GM12873 (cell line): ENCODE measurements at regions not wholly inside any gene's neighbourhood (a gene's known extent, or its start where the extent isn't known, plus 50 kb on each side); places are given as distances from the start of the nearest gene placed in this dataset.

ENCODE experiments used
- TF ChIP-seq, protein P1 (sequence below): IDR thresholded peaks from 2 replicates; pipeline ENCODE4 v1.5.1; 2012; ENCODE audit warnings: low read depth, mild to moderate bottlenecking, moderate library complexity, low read length, control low read depth; ENCODE audit not compliant: insufficient read depth; ENCODE audit errors: missing control alignments

DNA sequence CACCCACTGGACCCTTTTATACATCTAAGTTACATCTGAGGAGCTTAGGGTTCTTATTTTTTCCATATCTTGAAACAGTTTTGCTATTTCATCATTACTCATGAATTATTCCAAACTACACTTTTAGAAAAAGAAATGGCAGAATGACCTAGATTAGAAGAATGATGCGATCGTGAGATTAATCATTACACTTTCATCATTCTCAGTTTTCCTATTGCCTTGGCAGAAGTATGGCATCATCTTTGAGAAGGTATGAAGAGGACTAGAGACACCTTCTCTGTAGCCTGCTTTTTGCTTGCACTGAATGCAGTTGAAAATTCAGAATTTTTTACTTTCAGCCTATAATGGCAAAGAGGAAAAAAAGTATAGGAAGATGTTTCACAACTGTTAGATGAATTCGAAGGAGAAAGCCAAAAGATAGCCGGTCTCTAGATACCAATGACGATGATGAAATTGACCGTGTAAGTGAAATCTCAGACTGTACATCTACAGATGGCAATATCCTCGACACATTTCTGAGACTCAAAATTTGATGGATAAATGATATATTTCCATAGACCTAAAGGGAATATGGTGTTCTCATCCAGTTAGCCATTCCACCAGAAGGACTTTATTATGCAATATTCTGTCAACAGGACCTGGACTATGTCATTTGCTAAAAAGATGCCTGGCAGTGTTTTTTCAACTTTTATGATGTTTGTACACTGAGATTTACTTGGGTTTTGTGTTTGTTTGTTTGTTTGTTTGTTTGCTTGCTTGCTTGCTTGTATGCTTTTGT lies 191.8 kb downstream of the TOMM20 start:
- TF ChIP-seq, protein P1, sequence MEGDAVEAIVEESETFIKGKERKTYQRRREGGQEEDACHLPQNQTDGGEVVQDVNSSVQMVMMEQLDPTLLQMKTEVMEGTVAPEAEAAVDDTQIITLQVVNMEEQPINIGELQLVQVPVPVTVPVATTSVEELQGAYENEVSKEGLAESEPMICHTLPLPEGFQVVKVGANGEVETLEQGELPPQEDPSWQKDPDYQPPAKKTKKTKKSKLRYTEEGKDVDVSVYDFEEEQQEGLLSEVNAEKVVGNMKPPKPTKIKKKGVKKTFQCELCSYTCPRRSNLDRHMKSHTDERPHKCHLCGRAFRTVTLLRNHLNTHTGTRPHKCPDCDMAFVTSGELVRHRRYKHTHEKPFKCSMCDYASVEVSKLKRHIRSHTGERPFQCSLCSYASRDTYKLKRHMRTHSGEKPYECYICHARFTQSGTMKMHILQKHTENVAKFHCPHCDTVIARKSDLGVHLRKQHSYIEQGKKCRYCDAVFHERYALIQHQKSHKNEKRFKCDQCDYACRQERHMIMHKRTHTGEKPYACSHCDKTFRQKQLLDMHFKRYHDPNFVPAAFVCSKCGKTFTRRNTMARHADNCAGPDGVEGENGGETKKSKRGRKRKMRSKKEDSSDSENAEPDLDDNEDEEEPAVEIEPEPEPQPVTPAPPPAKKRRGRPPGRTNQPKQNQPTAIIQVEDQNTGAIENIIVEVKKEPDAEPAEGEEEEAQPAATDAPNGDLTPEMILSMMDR, result no peak

DNA sequence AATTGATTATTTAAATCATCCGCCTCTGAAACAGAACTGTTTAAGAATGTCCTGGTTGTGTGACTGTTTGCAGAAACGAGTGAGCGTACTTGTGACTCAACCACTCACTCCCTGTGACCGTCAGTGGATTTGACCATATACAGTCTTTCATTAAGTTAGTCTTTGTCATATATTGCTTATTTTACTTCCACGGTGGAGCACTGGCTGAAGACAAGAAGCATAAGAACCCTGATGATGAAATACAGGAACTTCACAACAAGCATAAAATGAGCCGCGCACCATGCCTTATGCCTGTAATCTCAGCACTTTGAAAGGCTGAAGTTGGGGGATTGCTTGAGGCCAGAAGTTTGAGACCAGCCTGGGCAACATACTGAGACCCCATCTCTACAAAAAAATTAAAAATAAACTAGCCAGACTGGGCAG lies 194.0 kb downstream of the TOMM20 start:
- TF ChIP-seq, protein P1, result no peak

DNA sequence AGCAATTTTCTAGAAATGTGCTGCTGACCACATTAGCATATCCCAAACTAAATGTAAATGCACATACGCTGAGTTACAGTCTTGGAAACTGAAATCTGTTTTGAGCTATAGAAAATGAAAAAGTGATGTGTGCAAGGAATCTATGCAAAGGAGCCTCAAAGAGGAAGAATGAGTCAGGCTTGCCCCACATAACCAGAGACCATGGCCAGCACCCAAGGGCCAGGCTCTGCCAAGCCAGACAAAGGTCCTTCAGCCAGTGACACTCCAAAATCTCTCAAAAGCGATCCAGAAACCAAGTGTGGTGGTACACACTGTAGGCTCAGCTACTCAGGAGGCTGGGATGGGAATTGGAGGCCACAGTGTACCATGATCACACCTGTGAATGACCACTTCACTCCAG lies 195.2 kb downstream of the TOMM20 start:
- TF ChIP-seq, protein P1, result no peak

DNA sequence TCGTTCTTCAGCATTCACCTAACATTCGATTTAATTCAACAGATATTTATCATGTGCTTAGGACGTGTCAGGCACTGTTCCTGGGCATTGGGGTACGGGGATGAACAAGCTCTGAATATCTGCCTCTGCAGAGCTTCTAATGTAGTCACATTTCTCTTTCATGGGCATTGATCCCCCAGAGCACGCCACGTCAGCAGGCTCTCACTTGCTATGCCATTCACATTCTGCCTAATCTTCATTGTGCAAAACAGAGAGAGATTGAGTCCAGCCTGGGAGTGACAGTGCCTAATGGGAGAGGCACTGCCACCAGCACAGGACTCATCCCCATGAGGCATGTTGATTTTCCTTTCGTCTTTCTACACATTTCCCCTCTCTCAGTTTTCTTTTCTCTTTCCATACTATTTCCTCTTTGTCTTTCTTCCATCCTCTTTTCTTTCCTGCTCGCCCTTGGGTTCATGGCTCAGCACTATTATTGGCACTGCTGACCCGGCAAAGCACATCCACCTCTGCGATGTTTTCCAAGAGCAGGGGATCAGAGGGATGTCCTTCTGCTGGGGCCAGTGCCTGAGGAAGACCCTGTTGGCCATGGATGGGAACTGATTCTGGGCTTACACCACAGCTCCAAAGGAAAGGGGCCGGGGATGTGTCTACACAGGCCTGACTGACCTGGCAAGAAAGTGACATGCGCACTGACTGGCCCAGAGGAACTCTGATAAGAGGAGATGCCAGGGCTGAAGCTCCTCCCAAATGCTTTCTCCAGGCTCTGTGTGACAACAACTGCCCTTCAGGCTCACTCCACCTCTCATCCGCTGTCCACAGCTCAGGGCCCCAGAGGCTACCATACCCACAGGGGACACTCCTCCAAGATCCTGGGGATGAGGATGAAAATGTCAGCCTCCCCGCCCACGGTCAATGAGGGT lies 195.9 kb downstream of the TOMM20 start:
- TF ChIP-seq, protein P1, result no peak

DNA sequence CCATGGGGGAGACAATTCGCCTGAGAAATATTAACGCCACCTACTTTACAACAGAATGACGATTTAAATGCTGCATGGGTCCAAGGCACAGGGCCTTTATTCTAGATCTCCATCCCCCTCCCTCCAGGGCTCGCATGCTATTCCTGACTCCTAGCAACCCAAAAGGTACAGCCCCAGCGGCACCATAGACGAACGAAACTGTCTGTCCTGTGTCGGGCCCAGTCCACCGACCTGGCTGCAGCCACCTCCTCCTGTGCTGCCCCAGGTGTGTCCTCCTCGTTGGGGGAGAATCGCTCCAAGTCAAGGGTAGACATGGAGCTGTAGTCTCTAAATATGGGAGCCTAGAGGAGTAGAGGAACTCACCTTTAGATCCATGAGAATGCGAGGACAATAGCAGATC lies 196.5 kb downstream of the TOMM20 start:
- TF ChIP-seq, protein P1, result no peak

DNA sequence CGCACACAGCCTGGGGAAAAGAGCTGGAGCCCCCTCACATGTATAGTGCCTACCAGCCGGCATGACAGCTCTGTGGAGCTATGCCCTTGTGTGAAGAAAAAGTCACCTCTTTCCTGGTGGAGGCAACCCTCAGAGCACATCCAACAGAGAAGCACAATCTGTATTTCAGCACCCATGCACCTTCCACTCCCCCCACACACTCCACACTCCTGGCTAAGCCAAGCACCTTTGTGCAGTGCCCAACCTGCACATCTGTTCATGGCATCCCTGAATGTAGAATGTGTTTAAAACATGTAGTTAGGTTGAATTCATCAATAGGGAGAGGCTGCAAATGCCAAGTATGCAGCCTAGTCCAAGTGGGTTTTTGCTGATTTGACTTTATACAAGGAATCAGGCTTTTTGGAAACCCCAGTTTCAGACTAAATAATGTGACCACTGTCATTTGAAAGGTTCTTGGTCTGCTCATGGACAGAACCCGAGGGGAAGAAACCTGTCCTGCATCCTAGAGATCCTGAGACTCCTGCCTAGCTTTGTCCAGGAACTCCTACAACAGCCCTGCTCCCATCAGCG lies 197.1 kb downstream of the TOMM20 start:
- TF ChIP-seq, protein P1, result no peak

DNA sequence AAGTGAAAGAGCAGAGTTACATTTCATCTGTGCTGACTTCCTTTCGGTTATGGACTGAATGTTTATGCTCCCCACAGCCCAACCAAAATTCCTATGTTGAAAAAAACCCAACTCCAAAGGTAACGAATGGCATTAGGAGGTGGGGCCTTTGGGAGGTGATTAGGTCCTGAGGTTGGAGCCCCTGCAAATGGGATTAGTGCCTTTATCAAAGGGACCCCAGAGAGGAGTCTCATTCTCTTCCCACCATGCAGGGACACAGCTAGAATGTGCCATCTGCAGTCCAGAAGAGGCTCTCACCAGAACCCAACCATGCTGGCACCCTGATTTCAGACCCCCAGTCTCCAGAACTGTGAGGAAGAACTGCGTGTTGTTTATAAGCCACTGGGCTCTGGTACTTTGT lies 199.3 kb downstream of the TOMM20 start:
- TF ChIP-seq, protein P1, result no peak
